Astrocyte of the hippocampus (primary cell): ENCODE measurements at regions not wholly inside any gene's neighbourhood (a gene's known extent, or its start where the extent isn't known, plus 50 kb on each side); places are given as distances from the start of the nearest gene placed in this dataset.
"Not testable (repeated sequence)": the region's sequence is repeated elsewhere in the genome, so short reads cannot be mapped to it uniquely, and the experiment has no call there.

ENCODE experiments used
- DNase-seq: peaks from one replicate; pipeline ENCODE4 v3.0.0; 2011; ENCODE audit warnings: low read depth, low spot score

GRCh38 chr6:4208158-4208557, 72.8 kb upstream of the ECI2 start:
- no peak for DNase-seq

GRCh38 chr6:4203642-4204417, 68.5 kb upstream of the ECI2 start:
- DNase-seq, result not testable (repeated sequence)

- DNase-seq, result no peak
Measured at GRCh38 chr6:4192627-4193026, 57.3 kb upstream of the ECI2 start.

- DNase-seq, result no peak
Measured at GRCh38 chr6:4192173-4192572, 56.8 kb upstream of the ECI2 start.

GRCh38 chr6:4191271-4191721, 55.9 kb upstream of the ECI2 start:
- no peak for DNase-seq

- no peak for DNase-seq
Measured at GRCh38 chr6:4189249-4189648, 53.9 kb upstream of the ECI2 start.

- no peak for DNase-seq
Measured at GRCh38 chr6:4188801-4189200, 53.4 kb upstream of the ECI2 start.

- DNase-seq, result no peak
Measured at GRCh38 chr6:4187480-4187879, 52.1 kb upstream of the ECI2 start.

GRCh38 chr6:4186385-4186784, 51.0 kb upstream of the ECI2 start:
- no peak for DNase-seq

- DNase-seq, result no peak
Measured at GRCh38 chr6:4185846-4186245, 50.5 kb upstream of the ECI2 start.

GRCh38 chr6:4185419-4185818, 50.0 kb upstream of the ECI2 start:
- no peak for DNase-seq
